ENCODE measurements at regions not wholly inside any gene's neighbourhood (a gene's known extent, or its start where the extent isn't known, plus 50 kb on each side); places are given as distances from the start of the nearest gene placed in this dataset.
"Not testable (repeated sequence)": the region's sequence is repeated elsewhere in the genome, so short reads cannot be mapped to it uniquely, and the experiment has no call there.

GRCh38 chr2:105518897-105519296 lies 120.0 kb upstream of the FHL2 start:
- DNase-seq (ENCODE audit: low read depth), result peak; percentile 49
- TF ChIP-seq CTCF (IDR thresholded peaks at IDR 0.05; ENCODE audit: insufficient read depth, low read depth, low read length), result peak; percentile 50
- H3K4me3 ChIP-seq (ENCODE audit: low read depth, low read length), result no peak overlapping the region

DNA sequence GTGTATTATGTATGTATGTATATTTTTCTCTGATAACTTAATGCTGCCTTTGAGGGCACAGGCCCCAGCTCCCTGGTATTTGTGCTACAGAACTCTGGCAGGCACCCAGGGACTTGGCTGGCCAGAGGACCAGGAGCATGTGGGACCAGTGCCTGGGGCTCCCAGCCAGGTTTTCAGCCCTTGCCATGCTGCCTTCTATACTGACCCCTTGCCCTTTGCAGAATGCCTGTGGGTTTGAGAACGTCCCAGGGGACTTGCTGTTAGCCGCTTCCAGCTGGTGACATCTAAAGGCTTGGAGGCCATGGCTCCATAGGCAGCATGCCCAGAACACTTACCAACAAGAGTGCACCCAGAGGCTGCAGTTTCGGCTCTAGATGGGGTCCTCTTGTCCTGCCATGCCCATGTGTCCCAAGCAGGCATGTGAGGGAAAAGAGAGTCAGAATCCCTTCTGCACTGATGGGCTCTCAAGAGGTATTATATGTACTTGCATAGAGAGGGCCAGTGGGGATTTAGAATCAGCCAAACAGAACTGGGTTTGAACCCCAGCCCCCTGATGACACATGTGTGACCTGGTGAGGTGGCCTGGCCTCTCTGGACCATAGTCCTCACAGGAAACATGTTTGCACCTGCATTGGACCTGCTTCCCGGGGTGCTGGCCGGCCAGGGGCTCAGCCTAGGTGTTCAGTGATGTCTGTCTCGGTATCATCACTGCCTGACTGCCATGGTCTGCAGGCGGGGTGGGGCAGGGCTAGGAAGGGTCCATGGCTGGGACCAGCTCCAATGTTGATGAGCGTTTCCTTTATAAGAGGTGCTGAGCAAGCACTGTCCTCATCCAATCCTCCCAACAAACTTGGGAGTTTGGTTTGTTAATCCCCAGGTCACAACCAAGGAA lies 119.2 kb upstream of the FHL2 start:
- DNase-seq (ENCODE audit: low read depth), result peak; percentile 48
- no peak overlapping the region for H3K4me3 ChIP-seq (ENCODE audit: low read depth, low read length)
- TF ChIP-seq CTCF (IDR thresholded peaks at IDR 0.05; ENCODE audit: insufficient read depth, low read depth, low read length), result no peak

GRCh38 chr2:105515581-105516415 lies 116.9 kb upstream of the FHL2 start:
- TF ChIP-seq CTCF (IDR thresholded peaks at IDR 0.05; ENCODE audit: insufficient read depth, low read depth, low read length), result no peak
- DNase-seq (ENCODE audit: low read depth), result no peak

GRCh38 chr2:105514576-105514975 lies 115.7 kb upstream of the FHL2 start:
- TF ChIP-seq CTCF (IDR thresholded peaks at IDR 0.05; ENCODE audit: insufficient read depth, low read depth, low read length), result no peak
- peak; percentile 44 for DNase-seq (ENCODE audit: low read depth)
- no peak overlapping the region for H3K4me3 ChIP-seq (ENCODE audit: low read depth, low read length)

More at GRCh38 chr2:105515581-105516415, 116.9 kb upstream of the FHL2 start:
- H3K4me3 ChIP-seq (ENCODE audit: low read depth, low read length), result no peak overlapping the region

DNA sequence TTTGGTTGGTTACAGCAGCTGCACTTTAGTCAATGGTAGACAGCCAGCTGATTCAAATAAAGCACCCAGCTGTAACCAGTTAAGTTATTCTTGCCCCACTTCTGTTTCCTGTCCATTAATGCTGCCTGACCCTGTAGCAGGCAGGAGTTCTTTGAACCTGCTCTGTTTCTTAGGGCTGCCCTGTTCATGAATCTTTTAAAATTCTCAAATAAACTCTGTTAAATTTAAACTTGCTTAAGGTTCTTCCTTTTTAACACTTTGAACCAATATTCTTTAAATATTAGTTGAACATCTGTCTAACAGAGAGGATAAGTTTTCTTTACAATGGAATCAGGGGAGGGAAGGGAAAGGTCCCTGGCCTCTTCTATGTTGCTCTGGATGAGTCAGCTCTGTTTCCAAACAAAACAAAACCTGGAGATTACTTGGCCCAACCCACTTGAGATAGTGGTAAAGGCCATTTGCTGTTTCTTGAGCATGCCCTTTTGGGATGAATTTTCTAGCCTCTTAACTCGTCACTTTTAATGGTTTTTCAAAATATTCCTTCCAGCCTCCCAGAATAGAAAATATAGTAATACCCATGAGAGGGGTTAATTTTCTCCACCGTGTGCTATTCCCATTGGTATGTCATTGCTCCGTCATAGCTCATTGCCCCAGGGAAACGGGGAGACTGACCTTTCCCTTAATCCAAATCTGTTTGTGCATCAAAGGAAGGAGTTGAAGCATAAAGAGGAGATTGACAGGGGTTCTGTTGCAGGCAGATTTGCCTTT lies 112.1 kb upstream of the FHL2 start:
- DNase-seq (ENCODE audit: low read depth), result peak; percentile 91
- no peak overlapping the region for H3K4me3 ChIP-seq (ENCODE audit: low read depth, low read length)
- TF ChIP-seq CTCF (IDR thresholded peaks at IDR 0.05; ENCODE audit: insufficient read depth, low read depth, low read length), result no peak

- H3K4me3 ChIP-seq (ENCODE audit: low read depth, low read length), result no peak overlapping the region
- DNase-seq (ENCODE audit: low read depth), result no peak
- TF ChIP-seq CTCF (IDR thresholded peaks at IDR 0.05; ENCODE audit: insufficient read depth, low read depth, low read length), result no peak
Observed at GRCh38 chr2:105509269-105510086, 110.6 kb upstream of the FHL2 start.

- DNase-seq (ENCODE audit: low read depth); H3K4me3 ChIP-seq (ENCODE audit: low read depth, low read length): not testable (repeated sequence)
Observed at GRCh38 chr2:105506860-105507259, 108.0 kb upstream of the FHL2 start.
